ENCODE measurements at regions not wholly inside any gene's neighbourhood (a gene's known extent, or its start where the extent isn't known, plus 50 kb on each side); places are given as distances from the start of the nearest gene placed in this dataset.

GRCh38 chr15:26421065-26421464 is 351.8 kb downstream of the GABRB3 start:
- no peaks in the 10 kb centered on the region for H3K4me1 Mint-ChIP-seq (ENCODE audit: low read depth)
- no peaks in the 10 kb centered on the region for H3K36me3 Mint-ChIP-seq (ENCODE audit: low read depth)
- H3K9me3 Mint-ChIP-seq = peaks cover 23% of the 10 kb centered on the region
- no peak overlapping the region for H3K27ac Mint-ChIP-seq
- no peaks in the 10 kb centered on the region for H3K27me3 Mint-ChIP-seq (ENCODE audit: low read depth)
- H3K4me3 Mint-ChIP-seq = no peak overlapping the region

- no peaks in the 10 kb centered on the region for H3K4me1 Mint-ChIP-seq (ENCODE audit: low read depth)
- H3K27ac Mint-ChIP-seq = no peak overlapping the region
- H3K9me3 Mint-ChIP-seq = peaks cover 10% of the 10 kb centered on the region
- H3K27me3 Mint-ChIP-seq (ENCODE audit: low read depth) = no peaks in the 10 kb centered on the region
- H3K36me3 Mint-ChIP-seq (ENCODE audit: low read depth) = no peaks in the 10 kb centered on the region
- H3K4me3 Mint-ChIP-seq = no peak overlapping the region
Measured at GRCh38 chr15:26395624-26396023, 377.2 kb downstream of the GABRB3 start.

DNA sequence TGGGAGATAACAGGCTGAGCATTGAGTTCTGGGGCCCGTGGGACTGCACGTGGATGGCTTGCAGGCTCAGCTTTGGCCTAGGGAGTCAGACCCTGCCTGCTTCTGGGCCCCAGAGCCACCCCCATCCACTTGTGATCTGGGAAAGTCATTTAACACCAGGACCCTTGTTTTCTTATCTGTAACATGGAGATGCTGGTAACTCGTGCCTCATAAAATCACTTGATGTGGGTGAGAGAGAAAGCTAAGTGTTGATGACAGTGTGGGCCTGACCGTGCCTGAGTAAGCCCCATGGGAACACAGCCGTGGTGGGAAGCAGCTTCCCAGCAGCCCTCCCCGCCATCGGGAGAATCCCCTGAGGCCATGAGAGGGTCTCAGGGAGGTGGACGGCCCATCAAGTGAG is 378.1 kb downstream of the GABRB3 start:
- no peak overlapping the region for H3K27ac Mint-ChIP-seq
- no peaks in the 10 kb centered on the region for H3K36me3 Mint-ChIP-seq (ENCODE audit: low read depth)

GRCh38 chr15:26392956-26393355 is 379.9 kb downstream of the GABRB3 start:
- Mint-ChIP-seq H3K9me3 (peaks cover 31% of the 10 kb centered on the region), H3K4me3 (no peak overlapping the region), H3K36me3 (ENCODE audit: low read depth) (no peaks in the 10 kb centered on the region), H3K4me1 (ENCODE audit: low read depth) (no peaks in the 10 kb centered on the region), H3K27ac (no peak overlapping the region), H3K27me3 (ENCODE audit: low read depth) (no peaks in the 10 kb centered on the region)

More for the DNA sequence above, 378.1 kb downstream of the GABRB3 start:
- no peaks in the 10 kb centered on the region for H3K27me3 Mint-ChIP-seq (ENCODE audit: low read depth)
- H3K4me1 Mint-ChIP-seq (ENCODE audit: low read depth) = no peaks in the 10 kb centered on the region
- H3K9me3 Mint-ChIP-seq = peaks cover 15% of the 10 kb centered on the region
- H3K4me3 Mint-ChIP-seq = no peak overlapping the region

DNA sequence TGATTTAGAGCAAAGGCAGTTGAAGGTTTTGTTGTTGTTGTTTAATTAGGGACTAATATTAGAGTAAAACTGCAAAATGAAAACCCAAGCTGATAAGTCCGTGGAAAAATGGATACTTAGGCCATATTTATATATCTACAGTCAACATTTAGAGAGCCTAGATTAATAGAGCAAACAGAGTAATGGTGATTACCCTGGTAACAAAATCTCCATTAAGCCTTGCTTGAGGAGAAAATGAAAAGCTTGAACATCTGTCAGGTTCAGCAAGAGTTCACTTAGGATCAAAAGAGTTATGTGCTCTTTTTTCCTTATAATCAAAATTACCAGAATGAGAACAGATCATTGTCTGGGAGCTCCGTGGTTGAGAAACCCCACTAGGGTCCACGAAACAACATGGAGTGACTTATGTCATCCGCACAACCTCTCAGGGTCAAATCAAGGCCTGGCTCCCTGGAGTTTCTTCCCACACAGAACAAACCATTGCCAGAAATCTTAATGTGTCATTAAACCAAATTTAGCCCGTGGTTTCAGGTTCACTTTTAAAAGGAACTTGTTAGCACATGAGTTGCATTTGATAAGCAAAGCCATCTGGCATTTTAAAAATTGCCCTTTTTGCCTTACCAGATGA is 381.2 kb downstream of the GABRB3 start:
- Mint-ChIP-seq H3K27me3 (ENCODE audit: low read depth) (no peaks in the 10 kb centered on the region), H3K9me3 (peaks cover 36% of the 10 kb centered on the region), H3K27ac (no peak overlapping the region), H3K4me1 (ENCODE audit: low read depth) (no peaks in the 10 kb centered on the region), H3K36me3 (ENCODE audit: low read depth) (no peaks in the 10 kb centered on the region), H3K4me3 (no peak overlapping the region)

DNA sequence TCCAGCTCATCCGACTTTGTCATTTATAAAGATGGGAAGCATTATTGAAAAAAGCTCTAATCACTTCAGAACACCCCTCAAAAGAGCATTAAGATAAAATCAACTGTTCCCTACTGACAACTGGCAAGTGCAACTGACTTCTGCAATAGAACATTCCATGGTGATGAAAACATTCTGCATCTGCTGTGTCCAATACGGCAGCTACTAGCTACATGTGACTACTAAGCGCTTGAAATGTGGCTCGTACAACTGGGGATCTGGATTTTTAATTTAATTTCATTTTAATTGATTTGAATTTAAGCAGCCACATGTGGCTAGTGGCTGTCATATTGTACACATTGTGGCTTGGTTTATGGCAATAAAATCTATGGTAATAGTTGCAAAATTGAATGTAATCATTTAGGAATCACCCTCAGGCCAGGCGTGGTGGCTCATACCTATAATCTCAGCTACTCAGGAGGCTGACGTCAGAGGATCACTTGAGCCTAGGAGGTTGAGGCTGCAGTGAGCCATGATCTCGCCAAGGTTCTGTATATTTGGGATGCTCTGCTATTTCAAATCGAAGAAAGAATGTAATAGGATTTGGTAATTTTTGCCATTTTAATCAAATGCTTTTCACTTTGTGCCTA is 390.3 kb downstream of the GABRB3 start:
- Mint-ChIP-seq H3K36me3 (ENCODE audit: low read depth) (no peaks in the 10 kb centered on the region), H3K9me3 (peaks cover 32% of the 10 kb centered on the region), H3K4me1 (ENCODE audit: low read depth) (no peaks in the 10 kb centered on the region), H3K27me3 (ENCODE audit: low read depth) (no peaks in the 10 kb centered on the region), H3K4me3 (no peak overlapping the region), H3K27ac (no peak overlapping the region)

GRCh38 chr15:26378304-26378703 is 394.6 kb downstream of the GABRB3 start:
- H3K4me1 Mint-ChIP-seq (ENCODE audit: low read depth) = no peaks in the 10 kb centered on the region
- H3K4me3 Mint-ChIP-seq = no peak overlapping the region
- no peaks in the 10 kb centered on the region for H3K36me3 Mint-ChIP-seq (ENCODE audit: low read depth)
- H3K9me3 Mint-ChIP-seq = peaks cover 57% of the 10 kb centered on the region
- H3K27me3 Mint-ChIP-seq (ENCODE audit: low read depth) = no peaks in the 10 kb centered on the region
- no peak overlapping the region for H3K27ac Mint-ChIP-seq

GRCh38 chr15:26376243-26376642 is 396.6 kb downstream of the GABRB3 start:
- no peaks in the 10 kb centered on the region for H3K36me3 Mint-ChIP-seq (ENCODE audit: low read depth)
- no peaks in the 10 kb centered on the region for H3K4me1 Mint-ChIP-seq (ENCODE audit: low read depth)
- H3K4me3 Mint-ChIP-seq = no peak overlapping the region
- peaks cover 62% of the 10 kb centered on the region for H3K9me3 Mint-ChIP-seq
- no peaks in the 10 kb centered on the region for H3K27me3 Mint-ChIP-seq (ENCODE audit: low read depth)
- no peak overlapping the region for H3K27ac Mint-ChIP-seq

DNA sequence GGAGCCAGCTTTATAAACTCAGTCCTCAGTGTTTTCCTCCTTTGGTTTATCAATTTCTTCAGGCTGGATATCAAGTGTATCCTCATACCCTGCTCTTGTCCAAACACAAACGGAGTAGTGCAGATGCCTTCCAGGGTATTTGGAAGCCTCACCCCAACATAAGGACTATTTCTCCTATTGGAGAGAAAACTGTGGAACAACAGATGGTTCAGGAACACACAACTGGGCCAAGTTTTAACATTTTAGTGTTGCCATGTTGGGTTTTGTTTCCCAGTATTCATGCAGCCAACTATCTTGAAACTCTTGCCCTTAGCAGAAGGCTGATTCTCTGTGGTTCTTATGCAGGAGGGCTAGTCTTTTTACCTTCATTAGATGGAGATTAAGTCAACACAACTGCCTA is 398.1 kb downstream of the GABRB3 start:
- no peaks in the 10 kb centered on the region for H3K4me1 Mint-ChIP-seq (ENCODE audit: low read depth)
- no peak overlapping the region for H3K4me3 Mint-ChIP-seq
- H3K36me3 Mint-ChIP-seq (ENCODE audit: low read depth) = no peaks in the 10 kb centered on the region
- peaks cover 65% of the 10 kb centered on the region for H3K9me3 Mint-ChIP-seq
- H3K27me3 Mint-ChIP-seq (ENCODE audit: low read depth) = no peaks in the 10 kb centered on the region
- no peak overlapping the region for H3K27ac Mint-ChIP-seq

DNA sequence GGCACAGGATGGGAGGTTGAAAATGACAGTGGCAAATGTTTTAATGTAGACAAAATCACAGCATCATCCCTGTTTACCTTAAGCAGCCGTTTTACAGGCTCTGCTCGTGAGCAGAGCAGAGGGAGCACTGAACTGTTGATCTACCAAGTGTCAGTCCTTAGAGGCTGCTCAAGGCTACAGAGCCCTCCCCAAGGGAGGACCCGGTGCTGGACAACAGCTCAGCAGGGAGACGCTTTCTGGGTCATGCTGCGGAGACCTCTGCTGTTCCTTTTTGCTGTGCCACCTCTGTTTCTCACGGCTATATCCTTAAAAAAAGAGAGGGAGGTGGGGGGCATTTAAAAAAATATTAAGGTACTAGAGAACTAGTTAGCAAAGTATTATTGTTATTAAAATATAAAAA is 400.2 kb downstream of the GABRB3 start:
- H3K27ac Mint-ChIP-seq = no peak overlapping the region
- peaks cover 53% of the 10 kb centered on the region for H3K9me3 Mint-ChIP-seq
- H3K27me3 Mint-ChIP-seq (ENCODE audit: low read depth) = no peaks in the 10 kb centered on the region
- H3K4me3 Mint-ChIP-seq = no peak overlapping the region
- no peaks in the 10 kb centered on the region for H3K4me1 Mint-ChIP-seq (ENCODE audit: low read depth)
- no peaks in the 10 kb centered on the region for H3K36me3 Mint-ChIP-seq (ENCODE audit: low read depth)

DNA sequence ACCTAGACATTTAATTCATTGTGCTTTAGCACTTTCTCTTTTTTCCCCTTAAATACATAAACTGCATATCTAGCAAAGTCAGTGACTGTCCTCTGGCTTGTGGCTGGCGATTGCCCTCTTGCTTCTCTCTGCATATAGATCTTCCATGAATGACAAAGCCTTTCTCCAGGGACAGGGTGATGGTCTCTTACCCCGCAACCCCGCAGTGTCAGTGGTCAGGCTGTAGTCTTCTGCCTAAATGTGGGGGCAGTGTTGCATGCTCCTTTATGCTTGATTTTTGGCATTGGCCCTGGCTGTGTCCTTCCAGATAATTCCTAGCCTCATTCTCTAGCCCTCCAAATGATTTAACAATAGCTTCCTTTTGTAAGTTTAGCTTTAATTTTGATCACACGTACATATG is 407.8 kb downstream of the GABRB3 start:
- Mint-ChIP-seq H3K4me1 (ENCODE audit: low read depth) (no peaks in the 10 kb centered on the region), H3K27ac (no peak overlapping the region), H3K36me3 (ENCODE audit: low read depth) (no peaks in the 10 kb centered on the region), H3K27me3 (ENCODE audit: low read depth) (no peaks in the 10 kb centered on the region), H3K9me3 (peaks cover 38% of the 10 kb centered on the region), H3K4me3 (no peak overlapping the region)

GRCh38 chr15:26359855-26360254 is 413.0 kb downstream of the GABRB3 start:
- Mint-ChIP-seq H3K27ac (no peak overlapping the region), H3K27me3 (ENCODE audit: low read depth) (no peaks in the 10 kb centered on the region), H3K36me3 (ENCODE audit: low read depth) (no peaks in the 10 kb centered on the region), H3K4me1 (ENCODE audit: low read depth) (no peaks in the 10 kb centered on the region), H3K9me3 (peaks cover 22% of the 10 kb centered on the region), H3K4me3 (no peak overlapping the region)

DNA sequence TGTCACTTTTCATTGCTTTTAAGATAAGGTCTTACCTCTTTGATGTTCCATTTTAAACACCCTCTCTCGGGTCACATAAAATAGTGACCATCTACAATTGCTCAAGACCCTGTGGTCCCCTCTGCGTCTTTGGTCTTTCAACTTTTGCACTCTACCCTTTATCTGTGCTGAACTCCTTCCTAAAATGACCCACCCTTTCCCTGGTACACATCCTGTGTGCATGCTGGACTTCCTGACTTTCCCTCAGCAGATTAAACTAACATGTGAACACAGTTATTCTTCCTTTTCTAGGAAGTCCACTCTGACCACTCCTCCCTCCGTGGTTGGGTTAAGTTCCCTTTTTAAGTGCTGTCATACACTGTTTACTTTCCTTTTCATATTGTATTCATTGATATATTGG is 414.2 kb downstream of the GABRB3 start:
- peaks cover 21% of the 10 kb centered on the region for H3K9me3 Mint-ChIP-seq
- H3K27me3 Mint-ChIP-seq (ENCODE audit: low read depth) = no peaks in the 10 kb centered on the region
- no peaks in the 10 kb centered on the region for H3K36me3 Mint-ChIP-seq (ENCODE audit: low read depth)
- no peak overlapping the region for H3K4me3 Mint-ChIP-seq
- H3K27ac Mint-ChIP-seq = no peak overlapping the region
- H3K4me1 Mint-ChIP-seq (ENCODE audit: low read depth) = no peaks in the 10 kb centered on the region

GRCh38 chr15:26357653-26358052 is 415.2 kb downstream of the GABRB3 start:
- H3K4me1 Mint-ChIP-seq (ENCODE audit: low read depth) = no peaks in the 10 kb centered on the region
- no peak overlapping the region for H3K4me3 Mint-ChIP-seq

GRCh38 chr15:26355472-26356074 is 417.3 kb downstream of the GABRB3 start:
- H3K4me1 Mint-ChIP-seq (ENCODE audit: low read depth) = no peaks in the 10 kb centered on the region
- H3K9me3 Mint-ChIP-seq = peaks cover 5% of the 10 kb centered on the region
- H3K27me3 Mint-ChIP-seq (ENCODE audit: low read depth) = no peaks in the 10 kb centered on the region
- H3K27ac Mint-ChIP-seq = no peak overlapping the region
- H3K36me3 Mint-ChIP-seq (ENCODE audit: low read depth) = no peaks in the 10 kb centered on the region
- no peak overlapping the region for H3K4me3 Mint-ChIP-seq

More at GRCh38 chr15:26357653-26358052, 415.2 kb downstream of the GABRB3 start:
- Mint-ChIP-seq H3K27ac (no peak overlapping the region), H3K9me3 (peaks cover 18% of the 10 kb centered on the region), H3K27me3 (ENCODE audit: low read depth) (no peaks in the 10 kb centered on the region), H3K36me3 (ENCODE audit: low read depth) (no peaks in the 10 kb centered on the region)

Measured in T-helper 1 cell treated with Interleukin-12 subunit alpha and Interleukin-12 subunit beta and Interleukin-4 antibody, amounts not matched to agents 30 μg/mL and 1 μg/mL, for 36 hours (primary cell).